SK-N-SH (cell line): ENCODE measurements at regions not wholly inside any gene's neighbourhood (a gene's known extent, or its start where the extent isn't known, plus 50 kb on each side); places are given as distances from the start of the nearest gene placed in this dataset.
A peak's percentile ranks its signal among the peaks of the same experiment; 100 is the strongest.

Experiments
- CTCF ChIA-PET: fragments of 300-600, 350-600 bp; formaldehyde crosslinking; extraction: SDS; loops from one replicate; lab custom pipeline; 2021; lab: Yijun Ruan, JAX
- POLR2A ChIA-PET: fragments of 350-600 bp; sonication (Branson Sonifier 250); formaldehyde crosslinking; extraction: SDS; loops from one replicate; lab custom pipeline; 2020; ENCODE audit warnings: antibody characterized with exemption, inconsistent platforms; lab: Yijun Ruan, JAX
- DNase-seq: peaks from one replicate; pipeline ENCODE4 v3.0.0; 2012
- H2AFZ ChIP-seq: fragments of 200-600 bp; sonication (generic); 2 replicates; pipeline ENCODE4 v1.8.1; 2016; ENCODE audit warnings: antibody characterized with exemption, mild to moderate bottlenecking, low read depth
- H3F3A ChIP-seq: fragments of 200-600 bp; sonication (generic); replicated peaks from 2 replicates; pipeline ENCODE3; 2016; ENCODE audit warnings: antibody characterized with exemption, mild to moderate bottlenecking; ENCODE audit not compliant: insufficient read depth
- H3K27ac ChIP-seq, 2 experiments: fragments of 200-500 bp in 1 of 2; fragments of 200-600 bp in 1 of 2; sonication (Bioruptor generic) in 1 of 2; sonication (generic), shearing (Covaris generic) in 1 of 2; 2 replicates each; pipeline versions ENCODE4 v1.5.1 to v1.6.1; 2014 to 2016; ENCODE audit warnings: low read depth in 2 of 2, inconsistent platforms in 1 of 2, low read length in 1 of 2, mild to moderate bottlenecking in 1 of 2, mixed read lengths in 1 of 2
- H3K27me3 ChIP-seq: fragments of 200-600 bp; sonication (generic), shearing (Covaris generic); 2 replicates; pipeline ENCODE4 v1.6.1; 2016; ENCODE audit warnings: mixed run types; ENCODE audit not compliant: insufficient read depth
- H3K36me3 ChIP-seq, 2 experiments: fragments of 200-500 bp in 1 of 2; fragments of 200-600 bp in 1 of 2; sonication (Bioruptor generic) in 1 of 2; sonication (generic) in 1 of 2; replicated peaks in 1 of 2; 2 replicates each; pipeline versions ENCODE3 to v1.5.1; 2014 to 2016; ENCODE audit warnings: low read length in 1 of 2, mild to moderate bottlenecking in 1 of 2; ENCODE audit not compliant: insufficient read depth in 2 of 2, control insufficient read depth in 1 of 2
- H3K4me1 ChIP-seq, 2 experiments: fragments of 200-500 bp in 1 of 2; fragments of 200-600 bp in 1 of 2; sonication (Bioruptor generic) in 1 of 2; sonication (generic), shearing (Covaris generic) in 1 of 2; 2 replicates each; pipeline versions ENCODE4 v1.5.1 to v1.6.1; 2014 to 2016; ENCODE audit warnings: low read depth in 1 of 2, low read length in 1 of 2, mixed run types in 1 of 2; ENCODE audit not compliant: insufficient read depth in 2 of 2, control insufficient read depth in 1 of 2
- H3K4me2 ChIP-seq: fragments of 200-600 bp; sonication (generic), shearing (Covaris generic); 2 replicates; pipeline ENCODE4 v1.6.1; 2017; ENCODE audit warnings: mixed run types
- H3K4me3 ChIP-seq, 2 experiments: fragments of 200-500 bp in 1 of 2; fragments of 200-600 bp in 1 of 2; sonication (Bioruptor generic) in 1 of 2; sonication (generic), shearing (Covaris generic) in 1 of 2; 2 replicates each; pipeline versions ENCODE4 v1.5.1 to v1.8.1; 2014 to 2016; ENCODE audit warnings: low read depth in 2 of 2, inconsistent platforms in 1 of 2, low read length in 1 of 2, mild to moderate bottlenecking in 1 of 2, mixed read lengths in 1 of 2, moderate library complexity in 1 of 2
- H3K79me2 ChIP-seq: fragments of 200-600 bp; sonication (generic); 2 replicates; pipeline ENCODE4 v1.8.1; 2017; ENCODE audit warnings: mild to moderate bottlenecking; ENCODE audit not compliant: insufficient read depth
- H3K9ac ChIP-seq: fragments of 200-600 bp; sonication (generic); 2 replicates; pipeline ENCODE4 v1.6.1; 2017; ENCODE audit warnings: mixed run types
- H3K9me2 ChIP-seq: fragments of 200-600 bp; sonication (generic); 2 replicates; pipeline ENCODE4 v1.6.1; 2017; ENCODE audit warnings: mixed run types
- H3K9me3 ChIP-seq: fragments of 200-600 bp; sonication (generic); 2 replicates; pipeline ENCODE4 v1.6.1; 2017; ENCODE audit warnings: mixed run types, mild to moderate bottlenecking, moderate library complexity
- H4K20me1 ChIP-seq: fragments of 200-600 bp; sonication (generic); 2 replicates; pipeline ENCODE4 v1.6.1; 2017; ENCODE audit warnings: mild to moderate bottlenecking, mixed run types; ENCODE audit not compliant: insufficient read depth
- FOSL2 ChIP-seq: IDR thresholded peaks from 2 replicates; pipeline ENCODE4 v1.4.0; 2012; ENCODE audit warnings: low read depth, mild to moderate bottlenecking, moderate library complexity, borderline replicate concordance
- FOXM1 ChIP-seq: IDR thresholded peaks from 2 replicates; pipeline ENCODE4 v1.4.0; 2012; ENCODE audit warnings: low read depth, mild to moderate bottlenecking
- GABPA ChIP-seq: IDR thresholded peaks from 2 replicates; pipeline ENCODE4 v1.4.0; 2012; ENCODE audit warnings: low read depth, mild to moderate bottlenecking
- GATA2 ChIP-seq: sonication (generic); formaldehyde crosslinking; IDR thresholded peaks from 2 replicates; pipeline ENCODE4 v1.5.0; 2020; ENCODE audit warnings: mild to moderate bottlenecking, missing genetic modification reagents
- IRF3 ChIP-seq: fragments of 150-350 bp; IDR thresholded peaks from 2 replicates; pipeline ENCODE4 v1.6.1; 2016; ENCODE audit warnings: mild to moderate bottlenecking, low read depth, low read length
- JUND ChIP-seq: IDR thresholded peaks from 2 replicates; pipeline ENCODE4 v1.4.0; 2012
- POLR2AphosphoS5 ChIP-seq: IDR thresholded peaks from 2 replicates; pipeline ENCODE4 v1.6.1; 2012; ENCODE audit warnings: low read depth, low read length
- REST ChIP-seq: IDR thresholded peaks from 2 replicates; pipeline ENCODE4 v1.6.1; 2012; ENCODE audit warnings: mild to moderate bottlenecking, low read depth, low read length, moderate library complexity
- SIN3A ChIP-seq: IDR thresholded peaks from 2 replicates; pipeline ENCODE4 v1.6.1; 2012; ENCODE audit warnings: low read depth, mild to moderate bottlenecking, low read length, moderate library complexity, borderline replicate concordance
- SMC3 ChIP-seq: IDR thresholded peaks from 2 replicates; pipeline ENCODE4 v1.6.1; 2012; ENCODE audit warnings: low read depth, low read length, improper control_type of control experiment
- TAF1 ChIP-seq: IDR thresholded peaks from 2 replicates; pipeline ENCODE4 v1.6.1; 2012; ENCODE audit warnings: low read depth, mild to moderate bottlenecking, low read length, moderate library complexity, borderline replicate concordance
- TCF12 ChIP-seq: IDR thresholded peaks from 2 replicates; pipeline ENCODE4 v1.4.0; 2012
- TEAD4 ChIP-seq: IDR thresholded peaks from 2 replicates; pipeline ENCODE4 v1.4.0; 2012; ENCODE audit warnings: mild to moderate bottlenecking, borderline replicate concordance; ENCODE audit not compliant: insufficient read depth
- USF2 ChIP-seq: fragments of 150-350 bp; IDR thresholded peaks from 2 replicates; pipeline ENCODE4 v1.6.1; 2017; ENCODE audit warnings: antibody characterized with exemption, low read length, low read depth, borderline replicate concordance
- WGBS: methylation state at CpG from one replicate; pipeline ENCODE4 v1.1.6; 2017; ENCODE audit warnings: low lambda C conversion rate; 5-methylcytosine and 5-hydroxymethylcytosine counted together

- H3K79me2 ChIP-seq: no peaks in the 10 kb centered on the region
- no peaks in the 10 kb centered on the region for H3K36me3 ChIP-seq
- H3K27me3 ChIP-seq: no peaks in the 10 kb centered on the region
- H4K20me1 ChIP-seq: no peaks in the 10 kb centered on the region
- H3K4me1 ChIP-seq: no peaks in the 10 kb centered on the region
- no peak for DNase-seq
- H3K4me2 ChIP-seq: peak overlapping the region; percentile 32; the same call in 1 of the 2 replicates
- H3K9me3 ChIP-seq: no peaks in the 10 kb centered on the region
- TF ChIP-seq GABPA (no peak), FOXM1 (no peak), POLR2AphosphoS5 (no peak), GATA2 (CRISPR knock-in tag) (no peak), REST (no peak), TEAD4 (no peak), FOSL2 (no peak), TCF12 (no peak), SMC3 (no peak)
- no peak overlapping the region for H3K27ac ChIP-seq
- no peaks in the 10 kb centered on the region for H3K9me2 ChIP-seq
- H2AFZ ChIP-seq: peak overlapping the region; percentile 62
- H3K9ac ChIP-seq: no peak overlapping the region
- ChIA-PET CTCF (no interaction called here), POLR2A (no interaction called here)
- no peaks in the 10 kb centered on the region for H3F3A ChIP-seq
- no peak overlapping the region for H3K4me3 ChIP-seq
Observed at GRCh38 chr9:29773676-29774075, 2200.4 kb upstream of the C9orf72 start.

- no peak for TF ChIP-seq FOSL2
- TF ChIP-seq IRF3: no peak
- TF ChIP-seq SIN3A: no peak
- TF ChIP-seq TAF1: no peak
- no peak for TF ChIP-seq SMC3
- TF ChIP-seq USF2: no peak
- no peak for TF ChIP-seq JUND
- 66% methylated on average over 5 of the region's 5 CpGs for WGBS
- CTCF ChIA-PET: no interaction called here
Observed at GRCh38 chr9:29775491-29775890, 2202.2 kb upstream of the C9orf72 start.

More at GRCh38 chr9:29775491-29775890, 2202.2 kb upstream of the C9orf72 start:
- Histone ChIP-seq H3K79me2 (no peaks in the 10 kb centered on the region), H3K4me1 (no peaks in the 10 kb centered on the region), H3K9me2 (no peaks in the 10 kb centered on the region), H3K9me3 (no peaks in the 10 kb centered on the region), H3K27me3 (no peaks in the 10 kb centered on the region), H3K4me3 (no peak overlapping the region), H3K9ac (no peak overlapping the region), H3K27ac (no peak overlapping the region), H4K20me1 (no peaks in the 10 kb centered on the region), H3K36me3 (no peaks in the 10 kb centered on the region), H2AFZ (no peak overlapping the region), H3F3A (no peaks in the 10 kb centered on the region), H3K4me2 (no peak overlapping the region)
- POLR2A ChIA-PET: no interaction called here
- no peak for DNase-seq
